Smooth muscle cell (in vitro differentiated cells): ENCODE measurements at regions not wholly inside any gene's neighbourhood (a gene's known extent, or its start where the extent isn't known, plus 50 kb on each side); places are given as distances from the start of the nearest gene placed in this dataset.

Experiments used
- DNase-seq: peaks from one replicate; lab custom pipeline; 2025; ENCODE audit not compliant: unreplicated experiment; lab: John Stamatoyannopoulos, UW
- H2AFZ ChIP-seq: fragments of 200-600 bp; sonication (generic); 2 replicates; pipeline ENCODE4 v1.6.0; 2016; ENCODE audit warnings: antibody characterized with exemption, low read depth, mild to moderate bottlenecking
- H3F3A ChIP-seq: fragments of 200-600 bp; sonication (generic); 2 replicates; pipeline ENCODE4 v1.6.0; 2017; ENCODE audit warnings: antibody characterized with exemption, low read depth
- H3K27ac ChIP-seq: fragments of 200-600 bp; sonication (generic); 2 replicates; pipeline ENCODE4 v1.5.1; 2016; ENCODE audit warnings: low read depth, mild to moderate bottlenecking
- H3K27me3 ChIP-seq: fragments of 200-600 bp; sonication (generic); 2 replicates; pipeline ENCODE4 v1.6.1; 2016; ENCODE audit warnings: low read depth, mild to moderate bottlenecking
- H3K36me3 ChIP-seq: fragments of 200-600 bp; sonication (generic); 2 replicates; pipeline ENCODE4 v1.5.1; 2016; ENCODE audit warnings: low read depth
- H3K4me1 ChIP-seq: fragments of 200-600 bp; sonication (generic); 2 replicates; pipeline ENCODE4 v1.5.1; 2016; ENCODE audit warnings: low read depth
- H3K4me2 ChIP-seq: fragments of 200-600 bp; sonication (generic); 2 replicates; pipeline ENCODE4 v1.6.0; 2016; ENCODE audit warnings: mild to moderate bottlenecking
- H3K4me3 ChIP-seq: fragments of 200-600 bp; sonication (generic); 2 replicates; pipeline ENCODE4 v1.5.1; 2016; ENCODE audit warnings: mild to moderate bottlenecking
- H3K79me2 ChIP-seq: fragments of 200-600 bp; sonication (generic); 2 replicates; pipeline ENCODE4 v1.6.0; 2016; ENCODE audit warnings: low read depth, mild to moderate bottlenecking
- H3K9ac ChIP-seq: fragments of 200-600 bp; sonication (generic); 2 replicates; pipeline ENCODE4 v1.6.0; 2016; ENCODE audit warnings: low read depth
- H3K9me3 ChIP-seq: fragments of 200-600 bp; sonication (generic); replicated peaks from 2 replicates; pipeline ENCODE4 v1.5.1; 2016; ENCODE audit warnings: low read depth
- H4K20me1 ChIP-seq: fragments of 200-600 bp; sonication (generic); 2 replicates; pipeline ENCODE4 v1.6.0; 2016; ENCODE audit warnings: low read depth
- CTCF ChIP-seq: fragments of 200-600 bp; sonication (generic); IDR thresholded peaks from 2 replicates; pipeline ENCODE4 v1.5.1; 2017; ENCODE audit warnings: borderline replicate concordance, mild to moderate bottlenecking, antibody characterized with exemption; ENCODE audit not compliant: insufficient read depth, poor library complexity, severe bottlenecking
- WGBS: methylation state at CpG from one replicate; pipeline ENCODE4 v1.1.7; 2016; ENCODE audit warnings: low lambda C conversion rate; 5-methylcytosine and 5-hydroxymethylcytosine counted together

- Histone ChIP-seq H2AFZ (no peak overlapping the region), H3K9me3 (no peaks in the 10 kb centered on the region), H4K20me1 (no peaks in the 10 kb centered on the region), H3K79me2 (no peaks in the 10 kb centered on the region), H3K27ac (no peak overlapping the region), H3K27me3 (no peaks in the 10 kb centered on the region), H3K9ac (no peak overlapping the region), H3F3A (no peaks in the 10 kb centered on the region), H3K4me3 (no peak overlapping the region), H3K4me1 (peaks cover 4% of the 10 kb centered on the region), H3K36me3 (no peaks in the 10 kb centered on the region), H3K4me2 (no peak overlapping the region)
- 97% methylated on average over 4 of the region's 4 CpGs for WGBS
- no peak for TF ChIP-seq CTCF
- DNase-seq = no peak
These were observed 147.3 kb upstream of the SEMA6D start for GRCh38 chr15:47570044-47570443.

- Histone ChIP-seq H3K4me1 (peaks cover 7% of the 10 kb centered on the region), H3K4me3 (no peak overlapping the region), H4K20me1 (no peaks in the 10 kb centered on the region), H3K27ac (no peak overlapping the region), H3K27me3 (no peaks in the 10 kb centered on the region), H3K79me2 (no peaks in the 10 kb centered on the region), H3F3A (no peaks in the 10 kb centered on the region), H3K36me3 (no peaks in the 10 kb centered on the region), H3K9me3 (no peaks in the 10 kb centered on the region), H3K9ac (no peak overlapping the region), H2AFZ (no peak overlapping the region), H3K4me2 (no peak overlapping the region)
- DNase-seq = no peak
- WGBS = 74% methylated on average over 4 of the region's 4 CpGs
- no peak for TF ChIP-seq CTCF
These were observed 146.9 kb upstream of the SEMA6D start for GRCh38 chr15:47570451-47570850.

- H3F3A ChIP-seq = no peaks in the 10 kb centered on the region
- H3K4me3 ChIP-seq = no peak overlapping the region
- H3K4me2 ChIP-seq = no peak overlapping the region
- H3K27ac ChIP-seq = no peak overlapping the region
- H4K20me1 ChIP-seq = no peaks in the 10 kb centered on the region
- no peak for TF ChIP-seq CTCF
- no peaks in the 10 kb centered on the region for H3K9me3 ChIP-seq
- 76% methylated on average over 4 of the region's 4 CpGs for WGBS
- H3K4me1 ChIP-seq = peaks cover 10% of the 10 kb centered on the region
- no peak overlapping the region for H3K9ac ChIP-seq
- DNase-seq = no peak
- H3K79me2 ChIP-seq = no peaks in the 10 kb centered on the region
- no peaks in the 10 kb centered on the region for H3K27me3 ChIP-seq
- H3K36me3 ChIP-seq = no peaks in the 10 kb centered on the region
- H2AFZ ChIP-seq = no peak overlapping the region
These were observed 146.2 kb upstream of the SEMA6D start for GRCh38 chr15:47570881-47571640.

GRCh38 chr15:47573673-47574072 lies 143.6 kb upstream of the SEMA6D start:
- Histone ChIP-seq H3F3A (no peaks in the 10 kb centered on the region), H3K4me1 (peaks cover 23% of the 10 kb centered on the region), H4K20me1 (no peaks in the 10 kb centered on the region), H3K36me3 (no peaks in the 10 kb centered on the region), H3K9me3 (no peaks in the 10 kb centered on the region), H2AFZ (no peak overlapping the region), H3K9ac (no peak overlapping the region), H3K4me3 (no peak overlapping the region), H3K27me3 (no peaks in the 10 kb centered on the region), H3K4me2 (no peak overlapping the region), H3K27ac (no peak overlapping the region), H3K79me2 (no peaks in the 10 kb centered on the region)
- no peak for TF ChIP-seq CTCF
- no peak for DNase-seq
